ENCODE measurements at regions not wholly inside any gene's neighbourhood (a gene's known extent, or its start where the extent isn't known, plus 50 kb on each side); places are given as distances from the start of the nearest gene placed in this dataset.
A peak's percentile ranks its signal among the peaks of the same experiment; 100 is the strongest.

DNA sequence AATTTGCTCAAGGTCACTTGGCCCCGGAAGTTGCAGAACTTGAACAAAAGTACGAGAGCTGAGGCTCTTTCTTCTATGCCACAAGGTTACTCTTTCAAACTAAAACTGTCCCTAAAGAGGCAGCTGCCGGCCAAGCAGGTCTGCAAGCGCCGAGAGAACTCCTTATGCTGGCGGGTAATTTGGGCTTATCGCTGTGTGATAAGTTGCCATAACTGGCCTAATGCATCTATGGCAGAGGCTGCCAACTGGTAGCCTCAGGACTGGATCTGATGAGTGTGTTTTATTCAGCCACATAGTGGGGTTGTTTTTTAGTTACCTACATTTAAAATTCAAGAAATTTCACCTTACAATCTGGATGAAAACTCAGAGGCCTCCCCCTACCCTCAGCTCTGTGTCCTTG lies 68.1 kb upstream of the SPOCK1 start:
- no peak for DNase-seq

DNA sequence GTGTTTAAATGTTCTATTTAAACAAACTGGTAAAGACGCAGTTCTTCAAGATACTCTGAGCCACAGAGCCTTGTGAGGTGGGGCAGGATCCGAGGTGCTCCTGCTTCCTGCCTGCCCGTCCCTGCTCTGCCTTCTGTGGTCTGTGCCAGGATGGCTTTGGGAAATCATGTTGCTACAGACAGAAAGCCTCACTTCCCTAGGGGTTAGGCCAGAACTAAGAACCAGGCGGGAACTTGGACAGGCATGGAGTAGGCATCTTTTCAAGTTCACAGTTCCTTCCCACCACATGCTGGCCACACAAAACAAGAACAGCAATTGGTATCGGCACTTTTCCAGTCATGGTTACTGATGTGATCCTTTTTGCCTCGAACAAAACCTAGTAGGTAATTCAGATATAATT lies 67.7 kb upstream of the SPOCK1 start:
- no peak for DNase-seq

DNA sequence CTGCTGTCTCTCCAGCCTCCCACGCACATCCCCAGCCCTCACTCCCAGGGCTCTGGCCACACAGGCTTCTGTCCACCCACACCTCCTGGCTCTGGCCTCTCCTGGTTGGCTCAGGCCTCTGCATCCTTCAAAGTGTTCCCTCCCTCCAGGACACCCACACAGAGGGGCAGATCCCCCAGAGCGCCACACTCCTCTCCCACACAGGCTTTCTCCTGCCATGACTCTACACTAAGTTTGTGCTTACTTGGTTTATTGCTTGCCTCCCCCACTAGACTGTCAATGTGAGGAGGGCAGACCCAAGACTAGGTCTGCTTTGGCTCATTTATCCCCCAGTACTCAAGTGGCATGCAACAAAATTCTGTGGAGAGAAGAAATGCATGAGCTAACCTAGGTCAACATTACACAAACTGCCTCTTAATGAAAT lies 67.0 kb upstream of the SPOCK1 start:
- peak; percentile 37 for DNase-seq

DNA sequence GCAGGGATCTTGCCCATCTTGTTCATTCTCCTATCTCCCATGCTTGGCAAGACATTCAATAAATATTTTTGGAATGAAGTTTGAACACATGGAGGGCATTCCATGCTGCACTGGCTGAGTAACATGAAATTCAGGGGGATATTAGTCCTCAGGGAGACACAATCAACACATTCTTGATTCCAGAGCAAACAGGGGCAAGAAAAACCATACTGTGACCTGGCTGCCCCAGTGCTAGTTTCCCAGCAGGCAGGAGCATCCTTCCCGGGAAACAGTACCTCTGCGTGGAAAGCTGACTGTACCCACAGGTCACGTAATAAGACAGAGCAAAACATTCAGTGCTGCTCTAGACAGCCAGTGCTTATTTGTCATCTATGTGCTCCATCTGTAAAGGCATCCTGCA lies 66.3 kb upstream of the SPOCK1 start:
- peak; percentile 77 for DNase-seq

DNA sequence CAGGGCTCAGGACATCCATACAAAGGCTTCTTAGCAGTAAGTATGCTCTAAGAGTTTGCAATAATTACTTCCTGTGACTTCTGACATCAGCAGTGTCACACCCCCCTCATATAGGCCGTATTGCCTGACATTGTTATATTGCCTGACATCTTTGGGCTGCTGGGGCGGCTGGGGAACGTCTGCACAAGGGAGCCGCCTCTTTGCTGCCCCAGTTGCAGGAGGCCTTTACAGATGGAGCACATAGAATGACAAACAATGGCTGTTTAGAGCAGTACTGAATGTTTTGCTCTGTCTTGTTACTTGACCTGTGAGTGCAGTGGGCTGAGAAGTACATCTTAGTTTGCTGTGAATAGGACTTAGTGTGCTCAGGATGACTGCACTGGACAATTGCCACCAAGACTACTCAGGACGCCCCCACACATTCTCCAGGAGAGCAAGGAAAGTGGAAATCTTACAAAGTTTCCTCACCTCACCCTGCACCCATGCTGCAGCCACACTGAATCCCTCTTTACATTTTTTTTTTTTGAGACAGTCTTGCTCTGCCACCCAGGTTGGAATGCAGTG lies 65.4 kb upstream of the SPOCK1 start:
- no peak for DNase-seq

DNA sequence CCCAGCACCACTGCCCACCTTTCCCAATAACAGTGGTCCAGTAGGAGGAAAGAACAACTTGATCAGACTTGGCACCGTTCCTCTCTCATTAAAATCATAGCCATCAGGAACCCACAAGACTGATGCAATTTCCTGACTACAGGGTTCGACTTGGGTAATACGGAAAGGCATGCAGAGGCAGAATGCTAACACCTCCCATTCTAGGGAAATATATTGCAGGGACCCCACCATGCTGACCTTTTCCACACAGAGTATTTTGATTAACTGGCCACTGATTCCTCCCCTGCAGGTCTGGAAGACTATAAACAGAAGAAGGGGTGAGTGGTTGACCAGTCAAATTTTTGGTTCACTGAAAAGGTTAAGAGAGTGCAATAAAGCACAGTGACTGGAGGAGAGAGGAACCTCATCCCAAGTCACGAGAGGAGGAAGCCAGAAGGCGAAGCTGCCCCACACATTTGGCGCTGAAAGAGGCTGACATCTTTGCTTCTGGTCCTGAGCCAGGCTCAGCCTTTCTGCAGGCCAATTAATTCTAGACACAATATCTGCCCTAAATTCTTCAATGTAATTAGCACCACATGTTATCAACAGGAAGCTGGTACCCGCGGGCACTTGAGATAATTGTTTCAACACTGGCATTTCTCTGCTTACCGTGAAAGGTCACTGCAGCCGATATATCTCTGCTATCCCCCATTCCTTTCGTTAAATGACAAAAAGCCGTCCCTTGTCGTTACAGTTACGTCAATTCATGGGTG lies 64.7 kb upstream of the SPOCK1 start:
- peak; percentile 89 for DNase-seq

DNA sequence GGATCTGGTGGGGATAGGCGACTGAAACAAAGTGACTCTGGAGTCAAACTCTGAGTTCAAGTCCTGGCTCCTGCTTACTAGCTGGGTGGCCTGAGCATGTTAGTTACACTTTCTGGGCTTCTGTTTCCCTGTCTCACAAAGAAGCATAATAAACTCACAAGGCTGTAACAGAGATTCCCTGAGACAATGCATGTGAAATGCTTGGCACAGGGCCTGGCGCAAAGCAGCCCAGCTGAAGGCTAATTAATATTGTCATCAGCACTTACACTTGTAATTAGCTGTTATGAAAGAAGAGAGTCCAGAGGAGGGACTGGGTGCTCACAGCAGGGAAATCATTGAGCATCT lies 64.1 kb upstream of the SPOCK1 start:
- DNase-seq = no peak

DNA sequence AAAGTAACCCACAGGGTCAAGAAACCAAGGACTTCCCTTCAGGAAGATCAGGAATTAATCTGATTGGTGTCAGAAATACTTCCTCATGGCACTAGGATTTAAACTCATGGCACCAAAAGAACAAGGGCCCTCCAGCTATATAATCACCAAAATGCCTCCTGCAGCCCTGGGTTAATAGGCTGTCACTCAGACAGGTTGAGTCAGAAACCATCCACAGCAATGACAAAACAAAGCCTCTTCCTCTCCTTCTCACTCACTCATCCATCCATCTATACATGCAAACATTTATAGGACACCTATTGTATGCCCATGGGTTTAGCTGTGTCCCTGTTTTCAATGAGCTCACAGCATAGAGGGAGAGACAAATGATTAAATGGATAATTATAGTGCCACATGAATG lies 62.5 kb upstream of the SPOCK1 start:
- DNase-seq = peak; percentile 30

DNA sequence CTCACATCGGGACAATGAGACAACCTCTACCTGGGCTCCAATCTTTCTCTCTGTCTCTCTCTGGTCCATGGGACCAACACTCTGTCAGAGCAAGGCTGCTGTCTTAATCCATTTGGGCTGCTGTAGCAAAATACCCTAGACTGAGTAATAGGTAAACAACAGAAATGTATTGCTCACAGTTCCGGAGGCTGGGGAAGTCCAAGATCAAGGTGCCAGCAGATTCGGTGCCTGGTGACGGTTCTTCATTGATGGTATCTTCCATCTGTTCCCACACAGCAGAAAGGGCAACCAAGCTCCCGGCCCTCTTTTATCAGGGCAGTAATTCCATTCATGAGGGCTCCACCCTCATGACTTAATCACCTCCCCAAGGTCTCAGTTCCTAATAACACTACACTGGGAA lies 61.3 kb upstream of the SPOCK1 start:
- no peak for DNase-seq

Measured in NCI-H226 (cell line).